ENCODE measurements at regions not wholly inside any gene's neighbourhood (a gene's known extent, or its start where the extent isn't known, plus 50 kb on each side); places are given as distances from the start of the nearest gene placed in this dataset.

- in situ Hi-C loops (cut with MboI) = no loop called here
- H3K79me2 ChIP-seq (ENCODE audit: insufficient read depth) = no peaks in the 10 kb centered on the region
- no peaks in the 10 kb centered on the region for H3K9me2 ChIP-seq (ENCODE audit: insufficient read depth)
- 44 to 49% methylated on average over 6 of the region's 6 CpGs for WGBS, 2 experiments (ENCODE audit: low coverage in 1 of 2, low lambda C conversion rate in 2 of 2, missing lambda C conversion rate in 2 of 2)
- H3F3A ChIP-seq (ENCODE audit: insufficient read depth) = no peaks in the 10 kb centered on the region
- no peaks in the 10 kb centered on the region for H4K20me1 ChIP-seq (ENCODE audit: insufficient read depth)
- DNase-seq = no peak
- H3K36me3 ChIP-seq (ENCODE audit: low read depth) = no peaks in the 10 kb centered on the region
- no peak overlapping the region for H2AFZ ChIP-seq
- no peaks in the 10 kb centered on the region for H3K9me3 ChIP-seq (ENCODE audit: low read depth)
- no peak overlapping the region for H3K9ac ChIP-seq
- no peak overlapping the region for H3K4me2 ChIP-seq (ENCODE audit: unreplicated experiment)
- no peak overlapping the region for H3K4me3 ChIP-seq
- no peaks in the 10 kb centered on the region for H3K27me3 ChIP-seq (replicated peaks; ENCODE audit: insufficient read depth)
- no peaks in the 10 kb centered on the region for H3K4me1 ChIP-seq (ENCODE audit: insufficient read depth)
- no peak overlapping the region for H3K27ac ChIP-seq
- TF ChIP-seq EZH2phosphoT487 (IDR thresholded peaks at IDR 0.05; ENCODE audit: insufficient read depth, low read depth) (no peak), EZH2 (IDR thresholded peaks at IDR 0.05; ENCODE audit: insufficient read depth, poor library complexity, severe bottlenecking) (no peak)
Measured at GRCh38 chr7:110148054-110148453, 942.9 kb upstream of the LRRN3 start.

- Histone ChIP-seq H3K36me3 (ENCODE audit: low read depth) (no peaks in the 10 kb centered on the region), H3K9me2 (ENCODE audit: insufficient read depth) (no peaks in the 10 kb centered on the region), H3K9me3 (ENCODE audit: low read depth) (no peaks in the 10 kb centered on the region), H3K4me2 (ENCODE audit: unreplicated experiment) (no peak overlapping the region), H3K27me3 (replicated peaks; ENCODE audit: insufficient read depth) (no peaks in the 10 kb centered on the region), H2AFZ (no peak overlapping the region), H3K9ac (no peak overlapping the region), H3K4me1 (ENCODE audit: insufficient read depth) (no peaks in the 10 kb centered on the region), H4K20me1 (ENCODE audit: insufficient read depth) (no peaks in the 10 kb centered on the region), H3K4me3 (no peak overlapping the region), H3K27ac (no peak overlapping the region), H3K79me2 (ENCODE audit: insufficient read depth) (no peaks in the 10 kb centered on the region), H3F3A (ENCODE audit: insufficient read depth) (no peaks in the 10 kb centered on the region)
- no peak for DNase-seq
- in situ Hi-C loops (cut with MboI) = no loop called here
- WGBS, 2 experiments (ENCODE audit: low coverage in 1 of 2, low lambda C conversion rate in 2 of 2, missing lambda C conversion rate in 2 of 2) = 2 to 3% methylated on average over 3 of the region's 3 CpGs
- TF ChIP-seq EZH2phosphoT487 (IDR thresholded peaks at IDR 0.05; ENCODE audit: insufficient read depth, low read depth) (no peak), EZH2 (IDR thresholded peaks at IDR 0.05; ENCODE audit: insufficient read depth, poor library complexity, severe bottlenecking) (no peak)
Measured at GRCh38 chr7:110153222-110153621, 937.7 kb upstream of the LRRN3 start.

- no peak overlapping the region for H3K4me2 ChIP-seq (ENCODE audit: unreplicated experiment)
- H3F3A ChIP-seq (ENCODE audit: insufficient read depth) = no peaks in the 10 kb centered on the region
- no peak overlapping the region for H3K9ac ChIP-seq
- H3K36me3 ChIP-seq (ENCODE audit: low read depth) = no peaks in the 10 kb centered on the region
- H3K27ac ChIP-seq = no peak overlapping the region
- H3K4me1 ChIP-seq (ENCODE audit: insufficient read depth) = no peaks in the 10 kb centered on the region
- no peak overlapping the region for H3K4me3 ChIP-seq
- in situ Hi-C loops (cut with MboI) = no loop called here
- no peaks in the 10 kb centered on the region for H3K27me3 ChIP-seq (replicated peaks; ENCODE audit: insufficient read depth)
- no peaks in the 10 kb centered on the region for H3K79me2 ChIP-seq (ENCODE audit: insufficient read depth)
- H3K9me2 ChIP-seq (ENCODE audit: insufficient read depth) = no peaks in the 10 kb centered on the region
- no peak overlapping the region for H2AFZ ChIP-seq
- no peak for DNase-seq
- WGBS, 2 experiments (ENCODE audit: low coverage in 1 of 2, low lambda C conversion rate in 2 of 2, missing lambda C conversion rate in 2 of 2) = 14 to 20% methylated on average over 1 of the region's 1 CpG
- H3K9me3 ChIP-seq (ENCODE audit: low read depth) = no peaks in the 10 kb centered on the region
- TF ChIP-seq EZH2phosphoT487 (IDR thresholded peaks at IDR 0.05; ENCODE audit: insufficient read depth, low read depth) = no peak
- no peak for TF ChIP-seq EZH2 (IDR thresholded peaks at IDR 0.05; ENCODE audit: insufficient read depth, poor library complexity, severe bottlenecking)
- H4K20me1 ChIP-seq (ENCODE audit: insufficient read depth) = no peaks in the 10 kb centered on the region
Measured at GRCh38 chr7:110156511-110156910, 934.4 kb upstream of the LRRN3 start.

- in situ Hi-C loops (cut with MboI) = no loop called here
- TF ChIP-seq EZH2 (IDR thresholded peaks at IDR 0.05; ENCODE audit: insufficient read depth, poor library complexity, severe bottlenecking) (no peak), EZH2phosphoT487 (IDR thresholded peaks at IDR 0.05; ENCODE audit: insufficient read depth, low read depth) (no peak)
Measured at GRCh38 chr7:110157631-110158362, 933.1 kb upstream of the LRRN3 start.

More at GRCh38 chr7:110157631-110158362, 933.1 kb upstream of the LRRN3 start:
- no peak overlapping the region for H3K9ac ChIP-seq
- no peak overlapping the region for H3K4me3 ChIP-seq
- no peaks in the 10 kb centered on the region for H3K79me2 ChIP-seq (ENCODE audit: insufficient read depth)
- H3F3A ChIP-seq (ENCODE audit: insufficient read depth) = no peaks in the 10 kb centered on the region
- no peak overlapping the region for H3K27ac ChIP-seq
- H4K20me1 ChIP-seq (ENCODE audit: insufficient read depth) = no peaks in the 10 kb centered on the region
- WGBS, 2 experiments (ENCODE audit: low coverage in 1 of 2, low lambda C conversion rate in 2 of 2, missing lambda C conversion rate in 2 of 2) = 0 to 4% methylated on average over 1 of the region's 1 CpG
- no peak overlapping the region for H2AFZ ChIP-seq
- no peak overlapping the region for H3K4me2 ChIP-seq (ENCODE audit: unreplicated experiment)
- H3K27me3 ChIP-seq (replicated peaks; ENCODE audit: insufficient read depth) = no peaks in the 10 kb centered on the region
- no peaks in the 10 kb centered on the region for H3K9me2 ChIP-seq (ENCODE audit: insufficient read depth)
- H3K36me3 ChIP-seq (ENCODE audit: low read depth) = no peaks in the 10 kb centered on the region
- no peaks in the 10 kb centered on the region for H3K4me1 ChIP-seq (ENCODE audit: insufficient read depth)
- H3K9me3 ChIP-seq (ENCODE audit: low read depth) = no peaks in the 10 kb centered on the region
- DNase-seq = no peak
